ENCODE measurements at regions not wholly inside any gene's neighbourhood (a gene's known extent, or its start where the extent isn't known, plus 50 kb on each side); places are given as distances from the start of the nearest gene placed in this dataset.

- TF ChIP-seq, protein P1, sequence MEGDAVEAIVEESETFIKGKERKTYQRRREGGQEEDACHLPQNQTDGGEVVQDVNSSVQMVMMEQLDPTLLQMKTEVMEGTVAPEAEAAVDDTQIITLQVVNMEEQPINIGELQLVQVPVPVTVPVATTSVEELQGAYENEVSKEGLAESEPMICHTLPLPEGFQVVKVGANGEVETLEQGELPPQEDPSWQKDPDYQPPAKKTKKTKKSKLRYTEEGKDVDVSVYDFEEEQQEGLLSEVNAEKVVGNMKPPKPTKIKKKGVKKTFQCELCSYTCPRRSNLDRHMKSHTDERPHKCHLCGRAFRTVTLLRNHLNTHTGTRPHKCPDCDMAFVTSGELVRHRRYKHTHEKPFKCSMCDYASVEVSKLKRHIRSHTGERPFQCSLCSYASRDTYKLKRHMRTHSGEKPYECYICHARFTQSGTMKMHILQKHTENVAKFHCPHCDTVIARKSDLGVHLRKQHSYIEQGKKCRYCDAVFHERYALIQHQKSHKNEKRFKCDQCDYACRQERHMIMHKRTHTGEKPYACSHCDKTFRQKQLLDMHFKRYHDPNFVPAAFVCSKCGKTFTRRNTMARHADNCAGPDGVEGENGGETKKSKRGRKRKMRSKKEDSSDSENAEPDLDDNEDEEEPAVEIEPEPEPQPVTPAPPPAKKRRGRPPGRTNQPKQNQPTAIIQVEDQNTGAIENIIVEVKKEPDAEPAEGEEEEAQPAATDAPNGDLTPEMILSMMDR (conservative IDR thresholded peaks at IDR 0.05; ENCODE audit: low read depth, low read length): no peak
- no peak for TF ChIP-seq RCOR1 (IDR thresholded peaks at IDR 0.05; ENCODE audit: insufficient replicate concordance, low read length)
- TF ChIP-seq POLR2A (IDR thresholded peaks at IDR 0.05; ENCODE audit: low read depth, low read length): no peak
- no peak for TF ChIP-seq MAZ (IDR thresholded peaks at IDR 0.05; ENCODE audit: borderline replicate concordance, low read depth, low read length)
- TF ChIP-seq, protein P2, sequence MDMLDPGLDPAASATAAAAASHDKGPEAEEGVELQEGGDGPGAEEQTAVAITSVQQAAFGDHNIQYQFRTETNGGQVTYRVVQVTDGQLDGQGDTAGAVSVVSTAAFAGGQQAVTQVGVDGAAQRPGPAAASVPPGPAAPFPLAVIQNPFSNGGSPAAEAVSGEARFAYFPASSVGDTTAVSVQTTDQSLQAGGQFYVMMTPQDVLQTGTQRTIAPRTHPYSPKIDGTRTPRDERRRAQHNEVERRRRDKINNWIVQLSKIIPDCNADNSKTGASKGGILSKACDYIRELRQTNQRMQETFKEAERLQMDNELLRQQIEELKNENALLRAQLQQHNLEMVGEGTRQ (IDR thresholded peaks at IDR 0.05; ENCODE audit: low read depth, low read length): no peak
- TF ChIP-seq RFX5 (IDR thresholded peaks at IDR 0.05; ENCODE audit: low read depth, low read length): no peak
- no peak for TF ChIP-seq FOS (IDR thresholded peaks at IDR 0.05; ENCODE audit: low read depth, low read length)
- no peak for TF ChIP-seq RAD21 (IDR thresholded peaks at IDR 0.05; ENCODE audit: low read length)
- TF ChIP-seq CEBPB (IDR thresholded peaks at IDR 0.05; ENCODE audit: low read depth, low read length): no peak
- TF ChIP-seq MAFK (IDR thresholded peaks at IDR 0.05; ENCODE audit: low read depth, low read length): peak; percentile 61
These were observed 2300.2 kb downstream of the MRPL39 start for GRCh38 chr21:23307065-23307464.

Data from IMR-90 (cell line).